ENCODE measurements at regions not wholly inside any gene's neighbourhood (a gene's known extent, or its start where the extent isn't known, plus 50 kb on each side); places are given as distances from the start of the nearest gene placed in this dataset.

DNA sequence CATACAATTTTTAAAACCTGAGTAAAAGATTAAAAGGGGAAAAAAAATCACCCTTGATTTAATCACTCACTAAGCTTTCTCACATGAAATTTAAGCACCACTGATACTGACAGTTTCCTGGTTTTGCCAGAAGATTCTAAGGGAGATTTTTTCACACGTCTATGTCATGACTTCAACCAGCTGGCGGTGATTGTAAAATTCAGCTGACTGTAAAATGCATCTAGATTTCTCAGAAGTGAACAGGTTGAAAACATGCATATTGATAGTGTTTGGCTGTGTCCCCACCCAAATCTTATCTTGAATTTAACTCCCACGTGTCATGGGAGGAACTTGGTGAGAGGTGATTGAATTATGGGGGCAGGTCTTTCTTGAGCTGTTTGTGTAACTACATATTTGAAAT, 566.8 kb downstream of the PCDH18 start:
- Mint-ChIP-seq H3K27ac (no peak overlapping the region), H3K9me3 (no peaks in the 10 kb centered on the region), H3K36me3 (no peaks in the 10 kb centered on the region), H3K4me3 (no peak overlapping the region), H3K27me3 (ENCODE audit: insufficient read depth, low read depth) (no peaks in the 10 kb centered on the region), H3K4me1 (no peaks in the 10 kb centered on the region)
- Histone ChIP-seq H3K4me1 (no peaks in the 10 kb centered on the region), H3K4me2 (no peak overlapping the region), H4K20me1 (ENCODE audit: low read depth) (no peaks in the 10 kb centered on the region), H3K4me3 (no peak overlapping the region), H3K79me2 (ENCODE audit: low read depth) (no peaks in the 10 kb centered on the region), H3K27me3 (no peaks in the 10 kb centered on the region), H3K36me3 (no peaks in the 10 kb centered on the region), H2AFZ (replicated peaks) (no peak overlapping the region), H3K9me3 (ENCODE audit: low read depth) (no peaks in the 10 kb centered on the region), H3K27ac (no peak overlapping the region), H3F3A (ENCODE audit: low read depth) (no peaks in the 10 kb centered on the region), H3K9ac (no peak overlapping the region)
- TF ChIP-seq EZH2phosphoT487 (IDR thresholded peaks at IDR 0.05) (no peak), EZH2 (IDR thresholded peaks at IDR 0.05) (no peak)
- TF ChIP-seq, protein P1, sequence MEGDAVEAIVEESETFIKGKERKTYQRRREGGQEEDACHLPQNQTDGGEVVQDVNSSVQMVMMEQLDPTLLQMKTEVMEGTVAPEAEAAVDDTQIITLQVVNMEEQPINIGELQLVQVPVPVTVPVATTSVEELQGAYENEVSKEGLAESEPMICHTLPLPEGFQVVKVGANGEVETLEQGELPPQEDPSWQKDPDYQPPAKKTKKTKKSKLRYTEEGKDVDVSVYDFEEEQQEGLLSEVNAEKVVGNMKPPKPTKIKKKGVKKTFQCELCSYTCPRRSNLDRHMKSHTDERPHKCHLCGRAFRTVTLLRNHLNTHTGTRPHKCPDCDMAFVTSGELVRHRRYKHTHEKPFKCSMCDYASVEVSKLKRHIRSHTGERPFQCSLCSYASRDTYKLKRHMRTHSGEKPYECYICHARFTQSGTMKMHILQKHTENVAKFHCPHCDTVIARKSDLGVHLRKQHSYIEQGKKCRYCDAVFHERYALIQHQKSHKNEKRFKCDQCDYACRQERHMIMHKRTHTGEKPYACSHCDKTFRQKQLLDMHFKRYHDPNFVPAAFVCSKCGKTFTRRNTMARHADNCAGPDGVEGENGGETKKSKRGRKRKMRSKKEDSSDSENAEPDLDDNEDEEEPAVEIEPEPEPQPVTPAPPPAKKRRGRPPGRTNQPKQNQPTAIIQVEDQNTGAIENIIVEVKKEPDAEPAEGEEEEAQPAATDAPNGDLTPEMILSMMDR (IDR thresholded peaks at IDR 0.05) = no peak
- no peak for DNase-seq (ENCODE audit: low spot score)

DNA sequence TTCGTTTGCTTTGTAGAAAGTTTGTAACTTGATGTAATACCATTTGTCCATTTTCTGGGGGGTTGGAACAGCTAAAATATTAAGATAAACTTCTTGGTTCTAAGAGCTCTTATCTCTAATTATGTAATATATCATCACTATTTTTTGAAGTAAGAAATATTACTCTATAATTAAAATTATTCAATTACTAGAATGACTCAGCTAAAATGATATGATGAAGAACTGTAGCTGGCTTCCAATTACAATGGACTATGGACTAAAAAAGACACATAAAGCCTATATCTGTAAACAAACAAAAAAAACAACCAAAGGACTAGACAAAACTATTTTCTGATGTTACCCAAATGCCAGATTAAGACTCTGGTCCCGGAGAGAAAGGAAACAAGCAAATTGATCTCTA, 569.4 kb downstream of the PCDH18 start:
- no peak overlapping the region for H3K4me3 ChIP-seq
- no peaks in the 10 kb centered on the region for H3K79me2 ChIP-seq (ENCODE audit: low read depth)
- Mint-ChIP-seq H3K4me1 (no peaks in the 10 kb centered on the region), H3K4me3 (no peak overlapping the region), H3K9me3 (no peaks in the 10 kb centered on the region), H3K36me3 (no peaks in the 10 kb centered on the region), H3K27ac (no peak overlapping the region), H3K27me3 (ENCODE audit: insufficient read depth, low read depth) (peaks cover under 1% of the 10 kb centered on the region)
- H3K9me3 ChIP-seq (ENCODE audit: low read depth) = no peaks in the 10 kb centered on the region
- DNase-seq (ENCODE audit: low spot score) = no peak
- no peak overlapping the region for H3K9ac ChIP-seq
- H3K4me2 ChIP-seq = no peak overlapping the region
- H4K20me1 ChIP-seq (ENCODE audit: low read depth) = no peaks in the 10 kb centered on the region
- no peak overlapping the region for H3K27ac ChIP-seq
- TF ChIP-seq, protein P1 (IDR thresholded peaks at IDR 0.05) = no peak
- TF ChIP-seq EZH2phosphoT487 (IDR thresholded peaks at IDR 0.05) (no peak), EZH2 (IDR thresholded peaks at IDR 0.05) (no peak)
- H3K36me3 ChIP-seq = no peaks in the 10 kb centered on the region
- H3F3A ChIP-seq (ENCODE audit: low read depth) = no peaks in the 10 kb centered on the region
- no peaks in the 10 kb centered on the region for H3K4me1 ChIP-seq
- no peak overlapping the region for H2AFZ ChIP-seq (replicated peaks)
- H3K27me3 ChIP-seq = no peaks in the 10 kb centered on the region

DNA sequence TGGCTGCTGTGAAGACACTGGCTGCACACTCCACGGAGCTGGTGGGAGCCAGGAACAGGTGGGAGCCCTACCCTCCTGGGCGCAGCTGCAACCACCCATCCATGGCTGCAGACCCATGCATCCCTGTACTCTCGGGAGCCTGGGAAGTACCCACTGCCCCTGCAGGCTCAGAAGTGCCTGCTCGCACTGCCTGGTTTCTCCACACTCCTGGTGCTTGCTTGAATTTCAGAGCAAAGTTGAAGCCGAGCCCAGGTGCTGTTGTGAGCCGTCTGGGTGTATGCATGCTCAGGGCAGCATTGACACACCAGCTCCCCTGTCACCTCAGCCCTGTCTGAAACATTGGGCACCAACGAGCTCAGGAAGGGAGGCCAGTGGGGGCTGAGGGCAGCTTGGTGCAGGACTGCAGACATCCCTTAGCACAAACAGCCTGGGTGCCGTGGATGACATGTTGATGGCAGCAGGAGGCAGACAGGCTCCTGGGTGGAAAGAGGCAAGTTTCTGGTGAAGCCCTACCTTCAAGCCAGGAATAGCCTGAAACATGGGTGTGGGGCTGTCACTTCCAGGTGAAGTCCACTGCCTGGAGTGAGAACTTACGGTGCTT, 585.9 kb downstream of the PCDH18 start:
- TF ChIP-seq EZH2phosphoT487 (IDR thresholded peaks at IDR 0.05) = no peak
- TF ChIP-seq EZH2 (IDR thresholded peaks at IDR 0.05) = no peak
- TF ChIP-seq, protein P1 (IDR thresholded peaks at IDR 0.05) = no peak
- Mint-ChIP-seq H3K4me3 (no peak overlapping the region), H3K9me3 (peaks cover 3% of the 10 kb centered on the region), H3K27me3 (ENCODE audit: insufficient read depth, low read depth) (no peaks in the 10 kb centered on the region), H3K4me1 (no peaks in the 10 kb centered on the region), H3K36me3 (no peaks in the 10 kb centered on the region), H3K27ac (no peak overlapping the region)
- Histone ChIP-seq H3K4me1 (no peaks in the 10 kb centered on the region), H4K20me1 (ENCODE audit: low read depth) (no peaks in the 10 kb centered on the region), H3K79me2 (ENCODE audit: low read depth) (no peaks in the 10 kb centered on the region), H3K4me3 (no peak overlapping the region), H2AFZ (replicated peaks) (no peak overlapping the region), H3K27ac (no peak overlapping the region), H3K36me3 (no peaks in the 10 kb centered on the region), H3K27me3 (no peaks in the 10 kb centered on the region), H3F3A (ENCODE audit: low read depth) (no peaks in the 10 kb centered on the region), H3K4me2 (no peak overlapping the region), H3K9me3 (ENCODE audit: low read depth) (no peaks in the 10 kb centered on the region), H3K9ac (no peak overlapping the region)
- no peak for DNase-seq (ENCODE audit: low spot score)
